DND-41 (cell line): ENCODE measurements at regions not wholly inside any gene's neighbourhood (a gene's known extent, or its start where the extent isn't known, plus 50 kb on each side); places are given as distances from the start of the nearest gene placed in this dataset.

ENCODE experiments used
- ATAC-seq: fragments of 200-7000 bp; cut with Tn5 transposase; 3 replicates; pipeline ENCODE4 v1.9.1; 2021; ENCODE audit warnings: low read depth; ENCODE audit not compliant: insufficient read depth
- DNase-seq: peaks from one replicate; pipeline ENCODE4 v3.0.0-alpha.2; 2020
- H2AFZ ChIP-seq: 2 replicates; pipeline ENCODE4 v1.6.0; 2012; ENCODE audit warnings: low read depth, low read length
- H3K27ac ChIP-seq: 2 replicates; pipeline ENCODE4 v1.5.1; 2012; ENCODE audit warnings: low read length, inconsistent platforms
- H3K27me3 ChIP-seq: fragments of 200-600 bp; sonication (generic); 2 replicates; pipeline ENCODE4 v1.6.0; 2012; ENCODE audit warnings: low read length, mild to moderate bottlenecking, inconsistent platforms; ENCODE audit not compliant: insufficient read depth, poor library complexity
- H3K36me3 ChIP-seq: 2 replicates; pipeline ENCODE4 v1.5.1; 2012; ENCODE audit warnings: low read length, inconsistent platforms; ENCODE audit not compliant: insufficient read depth
- H3K4me1 ChIP-seq: 2 replicates; pipeline ENCODE4 v1.5.1; 2012; ENCODE audit warnings: mild to moderate bottlenecking, low read length; ENCODE audit not compliant: insufficient read depth
- H3K4me2 ChIP-seq: 2 replicates; pipeline ENCODE4 v1.6.0; 2012; ENCODE audit warnings: mild to moderate bottlenecking, moderate library complexity, low read length, inconsistent platforms; ENCODE audit not compliant: insufficient read depth
- H3K4me3 ChIP-seq, 2 experiments: fragments of 200-600 bp in 1 of 2; shearing (Covaris generic) in 1 of 2; 2 replicates each; pipeline ENCODE4 v1.5.1; 2012 to 2016; ENCODE audit warnings: inconsistent platforms in 2 of 2, low read length in 2 of 2, mild to moderate bottlenecking in 2 of 2, low read depth in 1 of 2, moderate library complexity in 1 of 2
- H3K79me2 ChIP-seq: 2 replicates; pipeline ENCODE4 v1.6.0; 2012; ENCODE audit warnings: low read length, inconsistent platforms; ENCODE audit not compliant: insufficient read depth
- H3K9ac ChIP-seq: 2 replicates; pipeline ENCODE4 v1.6.0; 2012; ENCODE audit warnings: low read depth, mild to moderate bottlenecking, inconsistent platforms, low read length, moderate library complexity
- H3K9me3 ChIP-seq: 2 replicates; pipeline ENCODE4 v1.5.1; 2012; ENCODE audit warnings: low read length, moderate library complexity, mild to moderate bottlenecking, inconsistent platforms; ENCODE audit not compliant: insufficient read depth, severe bottlenecking
- H4K20me1 ChIP-seq: 2 replicates; pipeline ENCODE4 v1.6.0; 2012; ENCODE audit warnings: low read length; ENCODE audit not compliant: insufficient read depth
- CTCF ChIP-seq: IDR thresholded peaks from 2 replicates; pipeline ENCODE4 v1.5.1; 2012; ENCODE audit warnings: borderline replicate concordance, low read length, moderate library complexity, mild to moderate bottlenecking; ENCODE audit not compliant: poor library complexity, severe bottlenecking; ENCODE audit errors: extremely low read depth
- EZH2 ChIP-seq: IDR thresholded peaks from 3 replicates; pipeline ENCODE4 v1.6.1; 2012; ENCODE audit warnings: borderline replicate concordance, low read depth, mild to moderate bottlenecking, moderate library complexity, low read length, inconsistent platforms; ENCODE audit not compliant: severe bottlenecking

- ATAC-seq (no peak), DNase-seq (no peak)
- no peak overlapping the region for H3K4me3 ChIP-seq
- no peak overlapping the region for H2AFZ ChIP-seq
- H3K9me3 ChIP-seq: no peaks in the 10 kb centered on the region
- H3K27ac ChIP-seq: no peak overlapping the region
- H3K27me3 ChIP-seq: no peaks in the 10 kb centered on the region
- H3K9ac ChIP-seq: no peak overlapping the region
- H3K4me2 ChIP-seq: no peak overlapping the region
- no peaks in the 10 kb centered on the region for H3K36me3 ChIP-seq
- H4K20me1 ChIP-seq: no peaks in the 10 kb centered on the region
- no peaks in the 10 kb centered on the region for H3K4me1 ChIP-seq
- TF ChIP-seq CTCF (no peak), EZH2 (no peak)
- no peaks in the 10 kb centered on the region for H3K79me2 ChIP-seq
Observed at GRCh38 chr3:177439694-177440269, 242.5 kb upstream of the TBL1XR1 start.

DNA sequence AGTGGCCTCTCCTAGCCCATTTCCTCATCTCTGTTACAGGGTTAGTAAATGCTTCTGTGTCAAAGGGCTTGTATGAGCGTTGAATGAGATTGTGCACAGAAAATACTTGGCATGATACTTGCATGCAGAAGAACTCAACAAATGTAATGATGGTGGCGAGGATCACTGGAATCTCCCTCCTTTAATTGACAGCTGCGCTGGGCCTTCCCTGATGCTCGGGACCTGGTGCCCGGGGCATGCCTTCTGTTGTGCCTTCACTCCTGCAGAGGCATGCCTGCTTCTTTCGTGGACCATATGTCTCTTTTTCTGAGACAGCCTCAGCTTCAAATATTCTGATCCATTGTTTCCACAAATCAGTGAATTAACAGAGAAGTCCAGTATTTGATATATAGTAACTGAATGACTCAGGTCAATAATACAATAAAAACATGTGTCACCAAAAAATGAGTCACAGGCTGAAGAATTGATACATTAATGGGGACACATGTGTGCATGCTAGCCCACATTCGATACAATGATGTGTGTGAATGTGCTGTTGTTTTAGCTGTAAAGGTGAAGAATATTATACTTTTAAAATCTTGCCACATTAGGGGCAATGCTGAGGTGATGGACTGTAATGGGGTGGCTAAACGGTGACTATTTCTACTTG, 243.3 kb upstream of the TBL1XR1 start:
- H3K4me2 ChIP-seq: no peak overlapping the region
- no peaks in the 10 kb centered on the region for H3K4me1 ChIP-seq
- H3K27me3 ChIP-seq: no peaks in the 10 kb centered on the region
- H3K27ac ChIP-seq: no peak overlapping the region
- ATAC-seq: no peak
- DNase-seq: no peak
- H3K9ac ChIP-seq: no peak overlapping the region
- H4K20me1 ChIP-seq: no peaks in the 10 kb centered on the region
- H3K9me3 ChIP-seq: no peaks in the 10 kb centered on the region
- TF ChIP-seq EZH2 (no peak), CTCF (no peak)
- no peak overlapping the region for H2AFZ ChIP-seq
- H3K4me3 ChIP-seq: no peak overlapping the region
- H3K36me3 ChIP-seq: no peaks in the 10 kb centered on the region
- H3K79me2 ChIP-seq: no peaks in the 10 kb centered on the region

- TF ChIP-seq EZH2 (no peak), CTCF (no peak)
- Histone ChIP-seq H4K20me1 (no peaks in the 10 kb centered on the region), H3K27me3 (no peaks in the 10 kb centered on the region), H3K79me2 (no peaks in the 10 kb centered on the region), H3K4me3 (no peak overlapping the region), H3K4me2 (no peak overlapping the region), H3K4me1 (no peaks in the 10 kb centered on the region), H3K36me3 (no peaks in the 10 kb centered on the region), H3K27ac (no peak overlapping the region), H2AFZ (no peak overlapping the region), H3K9me3 (no peaks in the 10 kb centered on the region), H3K9ac (no peak overlapping the region)
- DNase-seq (no peak), ATAC-seq (no peak)
Observed at GRCh38 chr3:177441276-177441812, 244.1 kb upstream of the TBL1XR1 start.
